Endothelial cell of umbilical vein (primary cell): ENCODE measurements at regions not wholly inside any gene's neighbourhood (a gene's known extent, or its start where the extent isn't known, plus 50 kb on each side); places are given as distances from the start of the nearest gene placed in this dataset.

ENCODE experiments used
- BruUV-seq: library from RNA; stranded (reverse); fragments of 400-500 nt; replicated peaks from 2 replicates; lab custom pipeline; 2021; lab: Mats Ljungman, UMichigan
- CTCF ChIA-PET: fragments of 300-600, 350-600 bp; sonication (Branson Sonifier 250); formaldehyde crosslinking; loops from one replicate; lab custom pipeline; 2021; ENCODE audit warnings: antibody characterized with exemption, inconsistent platforms; lab: Charles Lee
- POLR2A ChIA-PET: fragments of 300-600, 350-600 bp; sonication (Branson Sonifier 250); formaldehyde crosslinking; loops from one replicate; lab custom pipeline; 2021; ENCODE audit warnings: antibody characterized with exemption, inconsistent platforms; lab: Charles Lee
- DNase-seq: peaks from one replicate; pipeline ENCODE4 v3.0.0-alpha.2; 2011; ENCODE audit warnings: low read depth, low spot score
- FAIRE-seq: peaks from 2 replicates; lab custom pipeline; 2011; peaks lifted over from hg19 to GRCh38; lab: Jason Lieb, UNC
- H2AFZ ChIP-seq: 2 replicates; pipeline ENCODE4 v1.6.0; 2012; ENCODE audit warnings: low read depth, low read length, control low read depth, inconsistent platforms
- H3K27ac ChIP-seq: 2 replicates; pipeline ENCODE4 v1.5.1; 2011; ENCODE audit warnings: low read depth, mild to moderate bottlenecking, control low read depth, low read length, moderate library complexity; ENCODE audit not compliant: insufficient read depth
- H3K27me3 ChIP-seq, 2 experiments: 2 replicates each; pipeline versions ENCODE4 v1.6.0 to v1.6.1; 2011; ENCODE audit warnings: low read length in 2 of 2, mixed read lengths in 1 of 2; ENCODE audit not compliant: control insufficient read depth in 2 of 2, insufficient read depth in 2 of 2
- H3K36me3 ChIP-seq, 2 experiments: 2 replicates in 1 of 2; 3 replicates in 1 of 2; pipeline ENCODE4 v1.5.1; 2011; ENCODE audit warnings: low read length in 2 of 2, mild to moderate bottlenecking in 1 of 2, moderate library complexity in 1 of 2; ENCODE audit not compliant: control insufficient read depth in 2 of 2, insufficient read depth in 2 of 2; ENCODE audit errors: extremely low read depth in 1 of 2
- H3K4me1 ChIP-seq: 3 replicates; pipeline ENCODE4 v1.5.1; 2011; ENCODE audit warnings: mild to moderate bottlenecking, low read length; ENCODE audit not compliant: control insufficient read depth, insufficient read depth; ENCODE audit errors: extremely low read depth
- H3K4me2 ChIP-seq: 2 replicates; pipeline ENCODE4 v1.6.1; 2011; ENCODE audit warnings: low read length, control low read depth, mixed read lengths; ENCODE audit not compliant: insufficient read depth
- H3K4me3 ChIP-seq, 3 experiments: fragments of 200-600 bp in 1 of 3; sonication (generic), shearing (Covaris generic) in 1 of 3; replicated peaks in 1 of 3; 2 replicates each; pipeline ENCODE4 v1.5.1; 2011 to 2016; ENCODE audit warnings: control low read depth in 3 of 3, low read length in 3 of 3, mild to moderate bottlenecking in 2 of 3, inconsistent platforms in 1 of 3, low read depth in 1 of 3, moderate library complexity in 1 of 3; ENCODE audit not compliant: insufficient read depth in 1 of 3
- H3K79me2 ChIP-seq: 2 replicates; pipeline ENCODE4 v1.6.0; 2012; ENCODE audit warnings: low read length, inconsistent platforms; ENCODE audit not compliant: control insufficient read depth, insufficient read depth
- H3K9ac ChIP-seq: replicated peaks from 2 replicates; pipeline ENCODE3; 2011; ENCODE audit warnings: low read length, control low read depth; ENCODE audit not compliant: insufficient read depth; ENCODE audit errors: extremely low read depth
- H3K9me1 ChIP-seq: replicated peaks from 3 replicates; pipeline ENCODE4 v1.6.0; 2011; ENCODE audit warnings: mild to moderate bottlenecking, low read length; ENCODE audit not compliant: control insufficient read depth, insufficient read depth; ENCODE audit errors: extremely low read depth
- H3K9me3 ChIP-seq: replicated peaks from 2 replicates; pipeline ENCODE4 v1.5.1; 2012; ENCODE audit warnings: low read length, inconsistent platforms; ENCODE audit not compliant: control insufficient read depth, insufficient read depth
- H4K20me1 ChIP-seq: replicated peaks from 2 replicates; pipeline ENCODE3; 2011; ENCODE audit warnings: mild to moderate bottlenecking, low read length; ENCODE audit not compliant: control insufficient read depth, insufficient read depth; ENCODE audit errors: extremely low read depth
- CTCF ChIP-seq, 2 donors: IDR thresholded peaks; 1 replicate in 1 of 2; 2 replicates in 1 of 2; pipeline ENCODE4 v1.5.1; 2011; ENCODE audit warnings: low read length in 2 of 2, mild to moderate bottlenecking in 2 of 2, moderate library complexity in 2 of 2, control low read depth in 1 of 2, inconsistent platforms in 1 of 2, low read depth in 1 of 2; ENCODE audit not compliant: insufficient read depth in 1 of 2; ENCODE audit errors: extremely low read depth in 1 of 2
- FOS ChIP-seq: IDR thresholded peaks from 2 replicates; pipeline ENCODE4 v1.6.1; 2011; ENCODE audit warnings: mild to moderate bottlenecking, low read length, moderate library complexity, borderline replicate concordance; ENCODE audit not compliant: insufficient read depth
- GATA2 ChIP-seq: IDR thresholded peaks from 2 replicates; pipeline ENCODE4 v1.7.0; 2011; ENCODE audit warnings: low read depth, mild to moderate bottlenecking, moderate library complexity, mixed read lengths, low read length; ENCODE audit not compliant: insufficient read length, insufficient read depth
- JUN ChIP-seq: IDR thresholded peaks from 2 replicates; pipeline ENCODE4 v1.6.1; 2011; ENCODE audit warnings: borderline replicate concordance, low read depth; ENCODE audit not compliant: insufficient read length, insufficient read depth
- MYC ChIP-seq: IDR thresholded peaks from one replicate; pipeline ENCODE4 v1.6.1; 2011; ENCODE audit warnings: mild to moderate bottlenecking, low read depth, low read length
- dilution Hi-C: fragments of 300-500 bp; cut with MboI; formaldehyde crosslinking; loops from one replicate; pipeline ENCODE4 v1.15.0; 2019; ENCODE audit warnings: low sequenced_read_pairs; ENCODE audit not compliant: extremely low pct_ligation_motif_present
- intact Hi-C: fragments of 100-400 bp; cut with micrococcal nuclease; formaldehyde crosslinking; loops from one replicate; pipeline ENCODE4 v1.10.0; 2022

- H3K4me1 ChIP-seq: no peaks in the 10 kb centered on the region
- POLR2A ChIA-PET: no interaction called here
- H3K9me3 ChIP-seq: no peaks in the 10 kb centered on the region
- no peak for FAIRE-seq
- no peaks in the 10 kb centered on the region for H4K20me1 ChIP-seq
- no TSS peak for BruUV-seq
- no peaks in the 10 kb centered on the region for H3K9me1 ChIP-seq
- no peak overlapping the region for H3K4me2 ChIP-seq
- TF ChIP-seq CTCF (IDR thresholded peaks at IDR 0.05; ENCODE audit: extremely low read depth in 1 of 2, insufficient read depth in 1 of 2, low read depth in 1 of 2, low read length in 2 of 2) (no peak), FOS (no peak), JUN (no peak), GATA2 (no peak)
- intact Hi-C loops: no loop called here
- no peaks in the 10 kb centered on the region for H3K36me3 ChIP-seq
- CTCF ChIA-PET: interaction anchor here (1.3 kb wide), 1 partner anchor 27 kb away, joined by 6 read pairs; no protein-coding TSS in a partner anchor
- H3K79me2 ChIP-seq: no peaks in the 10 kb centered on the region
- dilution Hi-C loops: no loop called here
- no peak overlapping the region for H3K9ac ChIP-seq
- H3K4me3 ChIP-seq: no peak overlapping the region
- DNase-seq: no peak
- no peak overlapping the region for H2AFZ ChIP-seq
- peaks cover 7 to 9% of the 10 kb centered on the region in 2 experiments for H3K27me3 ChIP-seq
- H3K27ac ChIP-seq: no peak overlapping the region
Observed at GRCh38 chr2:204172145-204172600, 235.6 kb downstream of the ICOS start.

GRCh38 chr2:204174034-204174433 lies 237.5 kb downstream of the ICOS start:
- TF ChIP-seq FOS: no peak
- TF ChIP-seq MYC: no peak
- no peak for TF ChIP-seq CTCF (IDR thresholded peaks at IDR 0.05; ENCODE audit: extremely low read depth in 1 of 2, insufficient read depth in 1 of 2, low read depth in 1 of 2, low read length in 2 of 2)
- no peak for FAIRE-seq
- Histone ChIP-seq H3K79me2 (no peaks in the 10 kb centered on the region), H3K4me3 (no peak overlapping the region), H3K9ac (no peak overlapping the region), H3K36me3 (no peaks in the 10 kb centered on the region), H3K27ac (no peak overlapping the region), H3K4me1 (no peaks in the 10 kb centered on the region), H4K20me1 (no peaks in the 10 kb centered on the region), H3K27me3 (peaks cover 7 to 11% of the 10 kb centered on the region in 2 experiments), H3K9me3 (no peaks in the 10 kb centered on the region), H2AFZ (no peak overlapping the region), H3K4me2 (no peak overlapping the region), H3K9me1 (no peaks in the 10 kb centered on the region)
- DNase-seq: no peak
- intact Hi-C loops: no loop called here
- dilution Hi-C loops: no loop called here
- no TSS peak for BruUV-seq
- CTCF ChIA-PET: no interaction called here
- POLR2A ChIA-PET: no interaction called here
